ENCODE measurements at regions not wholly inside any gene's neighbourhood (a gene's known extent, or its start where the extent isn't known, plus 50 kb on each side); places are given as distances from the start of the nearest gene placed in this dataset.

- Histone ChIP-seq H3K4me3 (no peak overlapping the region), H3K9me3 (no peaks in the 10 kb centered on the region), H3K36me3 (no peaks in the 10 kb centered on the region), H3K27ac (no peak overlapping the region), H3K4me1 (no peaks in the 10 kb centered on the region), H3K27me3 (no peaks in the 10 kb centered on the region)
- 85 to 91% (median 88%) methylated on average over 2 of the region's 2 CpGs for WGBS, 4 donors
- no peak for ATAC-seq
- no peak for DNase-seq
- TF ChIP-seq, protein P1, sequence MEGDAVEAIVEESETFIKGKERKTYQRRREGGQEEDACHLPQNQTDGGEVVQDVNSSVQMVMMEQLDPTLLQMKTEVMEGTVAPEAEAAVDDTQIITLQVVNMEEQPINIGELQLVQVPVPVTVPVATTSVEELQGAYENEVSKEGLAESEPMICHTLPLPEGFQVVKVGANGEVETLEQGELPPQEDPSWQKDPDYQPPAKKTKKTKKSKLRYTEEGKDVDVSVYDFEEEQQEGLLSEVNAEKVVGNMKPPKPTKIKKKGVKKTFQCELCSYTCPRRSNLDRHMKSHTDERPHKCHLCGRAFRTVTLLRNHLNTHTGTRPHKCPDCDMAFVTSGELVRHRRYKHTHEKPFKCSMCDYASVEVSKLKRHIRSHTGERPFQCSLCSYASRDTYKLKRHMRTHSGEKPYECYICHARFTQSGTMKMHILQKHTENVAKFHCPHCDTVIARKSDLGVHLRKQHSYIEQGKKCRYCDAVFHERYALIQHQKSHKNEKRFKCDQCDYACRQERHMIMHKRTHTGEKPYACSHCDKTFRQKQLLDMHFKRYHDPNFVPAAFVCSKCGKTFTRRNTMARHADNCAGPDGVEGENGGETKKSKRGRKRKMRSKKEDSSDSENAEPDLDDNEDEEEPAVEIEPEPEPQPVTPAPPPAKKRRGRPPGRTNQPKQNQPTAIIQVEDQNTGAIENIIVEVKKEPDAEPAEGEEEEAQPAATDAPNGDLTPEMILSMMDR (IDR thresholded peaks at IDR 0.05) = no peak
- TF ChIP-seq POLR2A (IDR thresholded peaks at IDR 0.05) = no peak
- intact Hi-C loops (cut with DNase I) = no loop called here
Measured at GRCh38 chr4:27787195-27787594, 926.6 kb downstream of the STIM2 start.

GRCh38 chr4:27789773-27790172, 929.1 kb downstream of the STIM2 start:
- ATAC-seq = no peak

GRCh38 chr4:27790911-27791310, 930.3 kb downstream of the STIM2 start:
- TF ChIP-seq, protein P1 (IDR thresholded peaks at IDR 0.05) = no peak
- no peak for TF ChIP-seq POLR2A (IDR thresholded peaks at IDR 0.05)

More at GRCh38 chr4:27789773-27790172, 929.1 kb downstream of the STIM2 start:
- Histone ChIP-seq H3K9me3 (no peaks in the 10 kb centered on the region), H3K4me1 (no peaks in the 10 kb centered on the region), H3K27me3 (no peaks in the 10 kb centered on the region), H3K4me3 (no peak overlapping the region), H3K27ac (no peak overlapping the region), H3K36me3 (no peaks in the 10 kb centered on the region)
- WGBS, 4 donors = 76 to 80% (median 78%) methylated on average over 6 of the region's 6 CpGs
- no peak for TF ChIP-seq POLR2A (IDR thresholded peaks at IDR 0.05)
- TF ChIP-seq, protein P1 (IDR thresholded peaks at IDR 0.05) = no peak
- DNase-seq = no peak
- intact Hi-C loops (cut with DNase I) = no loop called here

DNA sequence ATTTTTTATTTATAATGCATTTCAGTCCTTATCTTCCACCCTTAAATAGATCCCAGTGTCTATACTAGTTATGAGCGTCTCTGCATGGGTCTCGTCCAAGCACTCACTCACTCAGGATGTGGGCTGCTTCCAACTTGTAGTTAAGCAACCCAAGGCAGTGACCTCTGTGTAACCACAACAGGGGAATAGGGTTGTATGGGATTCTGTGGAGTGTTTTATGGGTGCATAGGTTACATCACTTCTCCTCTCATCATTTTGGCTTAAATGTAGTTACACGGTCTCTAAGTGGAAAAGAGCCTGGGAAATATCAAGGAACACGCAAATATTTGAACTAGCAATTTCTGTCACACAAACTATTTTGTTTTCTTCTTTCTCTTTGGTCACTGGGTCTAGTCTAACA, 931.0 kb downstream of the STIM2 start:
- no peaks in the 10 kb centered on the region for H3K36me3 ChIP-seq
- TF ChIP-seq POLR2A (IDR thresholded peaks at IDR 0.05) = no peak
- TF ChIP-seq, protein P1 (IDR thresholded peaks at IDR 0.05) = no peak
- WGBS, 4 donors = 67 to 79% (median 69%) methylated on average over 4 of the region's 4 CpGs
- H3K4me1 ChIP-seq = no peaks in the 10 kb centered on the region
- DNase-seq = no peak
- no peak overlapping the region for H3K4me3 ChIP-seq
- H3K9me3 ChIP-seq = no peaks in the 10 kb centered on the region
- no peak overlapping the region for H3K27ac ChIP-seq
- H3K27me3 ChIP-seq = no peaks in the 10 kb centered on the region
- ATAC-seq = no peak
- intact Hi-C loops (cut with DNase I) = no loop called here

More at GRCh38 chr4:27790911-27791310, 930.3 kb downstream of the STIM2 start:
- Histone ChIP-seq H3K27me3 (no peaks in the 10 kb centered on the region), H3K27ac (no peak overlapping the region), H3K36me3 (no peaks in the 10 kb centered on the region), H3K9me3 (no peaks in the 10 kb centered on the region), H3K4me3 (no peak overlapping the region), H3K4me1 (no peaks in the 10 kb centered on the region)
- DNase-seq (no peak), ATAC-seq (no peak)
- 83 to 90% (median 87%) methylated on average over 5 of the region's 5 CpGs for WGBS, 4 donors
- intact Hi-C loops (cut with DNase I) = no loop called here

All from heart left ventricle (tissue), 16 donors.